NCI-H345 treated with DMSO at 0.1 percent for 48 hours (cell line): ENCODE measurements at regions not wholly inside any gene's neighbourhood (a gene's known extent, or its start where the extent isn't known, plus 50 kb on each side); places are given as distances from the start of the nearest gene placed in this dataset.

ENCODE experiments used
- DNase-seq: peaks from one replicate; lab custom pipeline; 2025; ENCODE audit not compliant: unreplicated experiment; lab: John Stamatoyannopoulos, UW

GRCh38 chr9:119773823-119774222 is 404.6 kb upstream of the BRINP1 start:
- no peak for DNase-seq

DNA sequence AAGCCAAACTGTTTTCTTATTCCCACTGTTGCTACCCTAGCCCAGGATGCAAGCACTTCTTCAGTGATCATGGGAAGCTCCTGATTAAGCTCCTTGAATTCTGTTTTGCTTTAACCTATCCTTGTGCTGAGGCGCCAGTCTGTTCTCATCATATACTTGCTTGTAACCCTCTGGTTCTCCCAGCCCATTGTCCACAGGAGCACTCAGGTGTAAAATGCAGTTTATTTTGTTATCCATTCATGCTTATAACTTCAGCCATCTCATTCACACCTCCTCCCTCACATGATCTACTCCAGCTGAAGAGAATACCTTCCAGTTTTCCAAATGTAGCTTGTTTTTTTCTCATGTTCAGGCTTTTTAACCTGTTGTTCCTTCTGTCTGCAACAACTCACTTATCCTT is 402.1 kb upstream of the BRINP1 start:
- no peak for DNase-seq

- peak; percentile 62 for DNase-seq
Measured at GRCh38 chr9:119768266-119768665, 399.0 kb upstream of the BRINP1 start.

DNA sequence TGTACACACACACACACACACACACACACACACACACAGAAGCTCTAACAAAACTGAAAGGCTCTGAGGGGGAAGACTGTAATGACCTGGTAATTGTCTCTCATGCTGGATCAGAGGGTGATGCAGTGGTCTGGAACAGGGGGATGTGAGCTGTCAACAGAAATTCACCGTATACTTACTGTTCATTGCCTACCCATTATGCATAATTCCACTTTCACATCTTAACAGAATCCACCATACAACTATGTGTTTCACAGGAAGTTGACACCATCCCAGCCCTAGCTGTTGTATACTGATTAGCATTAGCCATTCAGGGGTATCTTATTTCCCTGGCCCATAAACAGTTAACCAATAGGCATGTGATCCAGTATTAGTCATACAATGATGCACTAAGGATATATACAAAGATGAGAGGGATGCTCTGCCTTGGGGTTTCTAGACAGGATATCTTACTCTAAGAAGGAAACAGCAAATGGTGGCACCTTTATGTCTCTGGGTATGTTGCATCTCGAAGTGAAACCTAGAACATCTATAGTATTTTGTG is 396.5 kb upstream of the BRINP1 start:
- DNase-seq: no peak

GRCh38 chr9:119763260-119763659 is 394.0 kb upstream of the BRINP1 start:
- DNase-seq: no peak

DNA sequence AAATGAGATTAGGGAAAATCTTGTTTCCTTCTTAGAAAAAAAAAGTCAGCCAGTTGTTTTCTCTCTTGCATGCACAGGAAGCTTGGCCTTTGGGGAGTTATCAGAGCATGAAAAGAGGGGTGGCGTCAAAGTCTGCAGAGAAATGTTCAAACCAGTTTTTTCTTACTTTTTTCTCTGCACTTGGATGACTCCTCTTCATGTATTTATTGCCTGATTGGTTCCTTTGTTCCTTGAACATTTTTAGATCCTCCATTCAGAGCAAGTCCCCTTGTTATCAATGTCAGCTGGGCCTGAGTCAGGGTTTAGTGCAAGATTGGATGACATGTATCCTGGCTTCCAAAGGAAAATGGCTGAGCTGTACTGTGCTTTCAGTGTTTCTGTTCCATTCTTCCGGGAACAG is 392.6 kb upstream of the BRINP1 start:
- DNase-seq: no peak

GRCh38 chr9:119758990-119759389 is 389.8 kb upstream of the BRINP1 start:
- no peak for DNase-seq

DNA sequence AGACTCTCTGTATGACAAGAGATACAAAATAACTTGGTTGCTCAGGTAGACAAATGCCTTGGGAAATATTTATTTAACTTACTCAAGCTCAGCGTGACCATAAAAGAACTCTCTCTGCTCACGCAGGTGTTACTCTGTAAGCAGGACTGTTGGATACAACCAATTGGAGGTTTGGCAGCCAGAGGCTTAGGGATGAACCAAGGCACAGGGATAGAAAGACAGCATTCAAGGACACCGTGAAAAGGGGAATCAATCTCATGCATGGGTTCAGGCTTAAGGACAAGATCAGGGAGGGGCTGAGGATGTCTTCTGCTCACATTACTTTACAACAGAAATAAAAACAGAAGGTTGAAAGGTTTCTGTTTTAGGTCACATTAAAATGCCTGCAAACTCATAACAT is 389.0 kb upstream of the BRINP1 start:
- peak; percentile 57 for DNase-seq

GRCh38 chr9:119739476-119739875 is 370.2 kb upstream of the BRINP1 start:
- no peak for DNase-seq

DNA sequence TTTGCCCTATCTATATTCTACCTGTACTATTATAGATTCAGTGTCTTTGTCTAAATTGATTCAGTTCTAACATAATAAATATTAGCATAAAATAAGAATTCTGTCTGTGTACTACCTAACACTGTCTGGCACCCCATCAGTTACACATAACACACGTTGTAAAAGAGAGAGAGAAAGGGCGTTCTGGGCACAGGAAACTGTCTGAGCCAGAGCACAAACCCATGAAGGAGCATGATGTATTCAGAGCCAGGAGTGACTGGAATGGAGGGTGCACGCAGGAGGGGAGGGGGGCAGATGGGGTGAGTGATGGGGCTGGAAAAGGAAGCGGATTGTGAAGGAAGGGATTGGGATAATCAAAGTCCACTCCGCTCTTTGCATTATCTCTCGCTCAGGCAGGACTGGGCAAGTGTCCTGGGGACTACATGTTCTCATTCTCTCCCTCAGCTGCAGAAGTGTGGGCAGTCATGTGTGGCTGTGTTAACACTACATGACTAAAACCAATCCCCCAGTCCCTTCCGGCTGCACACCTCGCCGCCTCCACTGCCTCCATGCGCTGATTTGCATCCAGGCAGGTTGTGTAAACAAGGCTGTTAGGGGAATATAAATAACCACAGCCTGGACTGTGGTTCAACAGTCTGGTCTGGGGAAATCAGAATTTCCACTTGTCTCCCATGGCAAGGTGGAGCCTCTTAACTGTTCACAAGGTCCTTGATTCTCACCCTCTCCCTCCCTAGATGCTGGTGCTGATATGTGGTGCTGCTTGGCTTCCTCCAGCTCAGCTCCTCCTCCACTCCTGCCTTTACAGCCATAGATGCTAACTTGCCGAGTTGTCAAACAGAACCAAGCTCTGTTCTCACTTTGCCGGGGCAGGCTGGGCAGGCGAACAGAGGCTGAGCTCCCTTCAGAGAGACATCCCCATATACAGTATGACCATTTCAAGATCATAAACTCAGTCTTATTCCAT is 367.5 kb upstream of the BRINP1 start:
- DNase-seq: peak; percentile 53

- no peak for DNase-seq
Measured at GRCh38 chr9:119727988-119728387, 358.8 kb upstream of the BRINP1 start.

DNA sequence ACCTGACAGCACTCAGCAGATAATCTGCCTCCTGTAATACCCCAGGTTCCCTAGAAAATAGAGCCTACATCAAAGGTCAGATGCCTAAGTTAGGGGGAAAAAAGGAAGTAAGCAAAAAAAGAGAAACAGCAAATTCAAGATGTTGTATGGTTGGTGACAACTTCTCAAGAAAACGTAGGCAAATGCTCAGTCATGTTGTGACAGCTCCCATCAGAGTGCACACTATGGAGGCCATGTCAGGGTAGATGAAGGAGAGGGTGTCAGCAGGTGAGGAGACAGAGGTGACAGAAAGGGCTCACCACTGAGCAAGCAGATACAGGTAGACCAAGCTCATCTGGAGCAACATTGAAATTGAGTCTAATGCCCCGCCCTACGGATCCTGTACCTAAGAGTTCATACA is 356.8 kb upstream of the BRINP1 start:
- DNase-seq: no peak

DNA sequence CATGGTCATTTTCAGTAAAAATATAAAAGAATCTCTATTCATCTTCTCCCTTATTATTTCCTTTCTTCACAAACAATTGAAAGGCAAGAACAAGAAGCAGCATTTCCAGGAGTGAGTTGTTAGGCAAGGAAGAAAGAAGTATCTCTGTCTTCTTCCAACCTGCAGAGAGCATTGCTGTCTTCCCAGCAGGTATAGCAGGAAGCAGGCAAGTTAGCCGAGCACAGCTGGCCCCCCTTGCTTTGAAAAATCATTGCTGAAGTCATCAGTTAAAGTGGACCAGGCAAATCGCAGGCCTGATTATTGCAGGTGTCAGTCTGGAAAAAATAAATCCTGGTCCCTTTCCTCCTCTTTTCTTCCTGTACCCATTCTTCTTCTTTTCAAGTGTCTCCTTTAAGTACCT is 353.1 kb upstream of the BRINP1 start:
- no peak for DNase-seq

GRCh38 chr9:119712325-119712724 is 343.1 kb upstream of the BRINP1 start:
- no peak for DNase-seq

GRCh38 chr9:119709431-119709830 is 340.2 kb upstream of the BRINP1 start:
- DNase-seq: no peak

DNA sequence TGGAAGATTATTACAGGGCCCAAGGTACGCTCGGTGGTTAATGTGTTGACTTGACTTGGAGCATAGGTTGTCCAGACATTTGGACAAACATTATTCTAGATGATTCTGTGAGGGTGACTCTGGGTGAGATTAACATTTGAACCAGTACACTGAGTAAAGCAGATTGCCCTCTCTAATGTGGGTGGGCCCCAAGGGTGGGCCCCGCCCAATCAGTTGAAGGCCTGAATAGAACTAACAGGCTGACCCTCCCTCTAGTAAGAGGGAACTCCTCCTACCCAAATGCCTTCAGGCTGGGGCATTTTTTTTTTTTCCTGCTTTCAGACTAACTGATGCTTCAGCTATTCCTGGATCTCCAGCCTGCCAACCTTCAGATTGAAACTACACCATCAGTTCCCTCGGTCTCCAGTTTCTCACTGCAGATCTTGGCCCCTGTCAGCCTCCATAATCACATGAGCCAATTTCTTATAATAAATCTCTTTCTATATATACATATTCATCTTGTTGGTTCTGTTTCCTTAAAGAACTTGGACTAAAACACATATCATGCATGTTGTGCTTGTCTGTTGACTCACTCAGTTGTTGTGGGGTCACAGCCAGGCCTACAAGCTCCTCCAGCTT is 338.1 kb upstream of the BRINP1 start:
- no peak for DNase-seq

DNA sequence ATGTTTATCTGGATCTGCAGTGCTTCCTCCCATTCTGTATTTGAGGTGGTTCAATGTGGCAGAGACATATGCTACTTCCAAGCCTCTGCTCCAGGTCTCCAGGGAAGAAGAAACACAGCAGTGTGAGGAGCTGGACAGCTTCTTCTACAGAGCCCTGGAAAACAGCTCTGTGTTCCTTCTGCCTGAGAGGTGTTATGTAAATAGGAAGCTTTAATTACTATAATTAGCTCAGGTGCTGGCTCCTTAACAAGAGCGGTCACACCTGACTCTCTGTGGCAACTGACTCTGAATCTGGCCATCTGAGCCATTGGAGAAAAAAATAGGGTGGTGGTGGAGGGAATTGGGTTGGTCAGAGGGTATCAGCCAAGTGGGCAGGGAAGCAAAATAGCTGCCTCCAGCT is 332.4 kb upstream of the BRINP1 start:
- no peak for DNase-seq

- no peak for DNase-seq
Measured at GRCh38 chr9:119698535-119698934, 329.3 kb upstream of the BRINP1 start.

DNA sequence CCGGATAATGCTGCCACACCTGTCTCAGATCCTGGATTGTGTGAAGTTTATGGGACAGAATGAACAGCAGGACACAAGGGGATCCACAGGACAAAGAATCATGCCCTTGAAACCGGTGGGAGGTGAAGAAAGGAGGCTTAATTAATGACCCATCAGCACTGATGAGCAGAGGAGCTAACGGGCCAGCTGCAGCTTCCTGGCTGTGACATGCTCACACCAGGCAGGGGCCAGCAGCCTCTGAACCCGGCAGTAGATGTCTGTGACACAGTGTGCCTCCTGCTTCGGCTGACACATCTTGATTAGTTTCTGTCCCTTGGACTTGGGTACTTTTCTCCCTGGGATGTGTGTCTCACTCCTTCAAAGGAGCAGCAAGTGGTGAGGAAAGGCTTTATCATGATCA is 328.8 kb upstream of the BRINP1 start:
- no peak for DNase-seq

GRCh38 chr9:119689879-119690278 is 320.6 kb upstream of the BRINP1 start:
- no peak for DNase-seq

GRCh38 chr9:119688547-119688946 is 319.3 kb upstream of the BRINP1 start:
- DNase-seq: no peak

DNA sequence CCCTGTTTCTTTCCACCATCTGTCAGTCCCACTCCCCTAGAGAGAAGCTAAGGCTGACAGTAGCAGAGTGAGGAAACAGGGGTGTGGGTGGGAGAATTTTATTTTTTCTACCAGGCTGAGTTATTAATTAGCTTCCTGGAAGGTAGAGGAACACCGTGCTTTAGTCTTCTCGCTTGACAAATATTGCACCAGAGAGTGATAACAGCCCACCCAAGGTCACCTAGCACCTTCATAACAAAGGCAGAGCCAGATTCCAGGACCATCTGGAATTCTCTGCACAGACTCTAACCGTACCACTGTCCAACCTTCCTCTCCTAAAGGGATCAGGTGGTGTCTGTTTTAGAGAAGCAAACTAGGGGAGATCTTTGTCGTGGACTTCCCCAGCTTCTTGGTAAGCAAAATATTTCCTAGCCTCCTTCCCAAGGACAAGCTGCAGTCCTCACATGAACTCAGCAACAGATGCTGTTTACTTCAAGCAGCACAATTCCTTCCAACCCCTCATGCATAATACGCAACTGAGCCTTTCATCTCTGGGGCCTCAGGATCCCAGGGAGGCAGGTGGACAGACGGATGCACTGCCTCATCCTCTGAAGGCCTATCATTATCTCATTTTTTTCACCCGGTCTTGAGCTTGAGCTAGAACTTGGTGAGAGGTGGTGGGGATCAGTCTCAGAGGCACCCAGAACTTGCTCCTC is 308.7 kb upstream of the BRINP1 start:
- DNase-seq: no peak
